CD4-positive, alpha-beta T cell treated with Interleukin-21 for 1 hour (primary cell): ENCODE measurements at regions not wholly inside any gene's neighbourhood (a gene's known extent, or its start where the extent isn't known, plus 50 kb on each side); places are given as distances from the start of the nearest gene placed in this dataset.

Experiments used
- DNase-seq: peaks from one replicate; pipeline ENCODE4 v3.0.0-alpha.2; 2020

- DNase-seq = no peak
Measured at GRCh38 chr3:110732420-110732819, 339.2 kb upstream of the NECTIN3 start.

- DNase-seq = no peak
Measured at GRCh38 chr3:110733045-110733444, 338.6 kb upstream of the NECTIN3 start.

- no peak for DNase-seq
Measured at GRCh38 chr3:110734524-110734923, 337.1 kb upstream of the NECTIN3 start.

GRCh38 chr3:110736332-110736731 is 335.3 kb upstream of the NECTIN3 start:
- DNase-seq = no peak

DNA sequence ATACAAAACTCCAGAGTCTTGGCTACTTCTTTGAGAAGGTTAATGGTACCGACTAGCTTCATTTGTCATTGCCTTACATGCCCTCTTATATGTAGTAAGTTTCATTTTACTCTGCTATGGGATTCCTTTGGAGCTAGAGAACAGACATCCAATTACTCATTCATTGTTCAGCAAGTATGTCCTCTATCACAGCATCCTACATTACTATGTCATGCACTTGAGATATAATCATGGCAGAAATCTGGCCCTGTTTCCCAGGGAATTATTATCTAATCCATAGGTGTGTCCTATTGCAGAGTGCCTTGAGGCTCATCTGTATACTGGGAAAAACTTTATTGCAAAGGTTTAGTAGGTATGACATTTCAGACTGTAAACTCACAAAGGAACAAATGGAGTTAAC is 333.1 kb upstream of the NECTIN3 start:
- no peak for DNase-seq

DNA sequence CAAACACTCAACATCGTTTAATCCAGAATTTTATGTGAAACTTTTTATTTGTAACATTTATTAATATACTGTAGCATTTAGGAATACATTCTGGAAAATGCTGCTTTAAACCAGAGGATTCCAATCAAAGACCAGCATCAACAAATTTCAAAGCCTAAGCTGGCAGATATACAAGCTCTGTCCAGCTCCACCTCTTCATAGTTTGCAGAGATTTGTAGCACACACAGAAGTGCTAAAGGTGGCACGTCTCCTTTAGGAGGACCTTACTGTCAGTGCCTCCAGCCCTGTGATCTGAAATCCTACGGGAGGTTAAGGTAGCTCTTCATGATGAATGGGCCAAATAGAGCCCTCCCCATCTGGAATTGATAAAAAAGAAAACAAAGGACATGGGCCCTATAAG is 329.7 kb upstream of the NECTIN3 start:
- no peak for DNase-seq

- no peak for DNase-seq
Measured at GRCh38 chr3:110743202-110743601, 328.4 kb upstream of the NECTIN3 start.

DNA sequence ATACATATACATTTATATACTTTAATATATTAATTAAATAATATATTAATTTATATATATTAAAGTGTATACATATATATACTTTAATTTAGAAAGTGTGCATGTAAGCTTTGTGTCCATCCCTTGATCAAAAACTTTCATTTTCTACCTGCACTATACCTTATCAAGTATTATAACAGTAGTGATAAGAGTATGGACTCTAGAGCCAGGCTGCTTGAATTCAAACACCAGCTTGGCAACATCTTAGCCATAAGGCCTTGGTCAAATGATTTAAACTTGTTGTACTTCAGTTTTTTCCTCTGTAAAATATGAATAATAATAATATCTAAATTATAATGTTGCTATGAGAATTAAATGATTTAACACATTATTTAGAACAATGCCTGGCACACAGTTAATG is 327.6 kb upstream of the NECTIN3 start:
- DNase-seq = no peak

GRCh38 chr3:110744723-110745122 is 326.9 kb upstream of the NECTIN3 start:
- no peak for DNase-seq

DNA sequence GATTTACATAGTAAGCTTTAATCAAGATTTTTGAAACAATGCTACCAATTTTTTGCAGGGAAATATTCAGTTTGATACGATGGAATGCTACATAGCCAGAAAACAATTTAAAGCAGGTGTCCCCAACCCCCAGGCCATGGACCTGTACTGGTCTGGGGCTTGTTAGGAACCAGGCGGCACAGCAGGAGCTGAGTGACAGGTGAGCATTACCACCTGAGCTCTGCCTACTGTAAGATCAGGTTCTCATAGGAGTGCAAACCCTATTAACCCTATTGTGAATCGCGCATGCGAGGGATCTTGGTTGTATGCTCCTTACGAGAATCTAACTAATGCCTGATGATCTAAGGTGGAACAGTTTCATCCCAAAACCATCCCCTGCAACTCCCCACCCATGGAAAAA is 322.6 kb upstream of the NECTIN3 start:
- DNase-seq = no peak

DNA sequence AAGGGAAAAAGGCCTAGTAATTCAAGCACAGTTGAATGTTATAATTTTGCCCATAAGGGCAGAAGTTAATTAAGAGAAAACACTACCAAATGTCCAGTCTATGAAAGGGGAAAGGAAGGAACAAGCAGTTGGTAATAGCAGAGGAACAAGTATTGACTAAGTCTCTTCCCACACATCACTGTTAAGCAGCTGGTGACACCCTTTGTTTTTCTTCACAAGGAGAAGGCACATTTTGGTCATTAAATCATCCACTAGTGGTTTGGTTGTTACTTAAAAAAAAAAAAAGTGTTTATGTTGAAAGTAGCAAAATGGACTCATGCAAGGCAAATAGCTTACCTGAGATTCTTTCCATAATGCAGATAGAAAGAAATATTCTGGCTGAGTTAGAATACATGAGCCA is 321.4 kb upstream of the NECTIN3 start:
- no peak for DNase-seq

DNA sequence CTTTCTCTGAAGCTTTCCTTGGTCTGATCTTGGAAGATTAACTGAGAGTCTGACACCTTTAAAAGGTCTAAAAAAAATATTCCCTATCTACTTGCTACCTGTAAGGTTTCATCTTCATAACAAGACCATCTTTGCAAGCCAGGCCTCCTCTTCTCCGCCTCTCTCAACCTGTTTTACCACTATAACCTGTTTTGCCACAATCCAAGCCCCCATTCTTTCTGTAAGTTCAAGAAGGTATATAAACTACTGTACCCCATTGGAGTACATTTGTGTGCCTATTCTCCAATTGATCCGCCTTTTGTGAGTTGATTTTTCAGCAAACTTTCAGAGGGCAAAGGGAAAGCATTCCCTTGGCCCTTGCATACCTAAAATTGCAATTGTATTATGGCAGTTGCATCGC is 319.3 kb upstream of the NECTIN3 start:
- DNase-seq = no peak

DNA sequence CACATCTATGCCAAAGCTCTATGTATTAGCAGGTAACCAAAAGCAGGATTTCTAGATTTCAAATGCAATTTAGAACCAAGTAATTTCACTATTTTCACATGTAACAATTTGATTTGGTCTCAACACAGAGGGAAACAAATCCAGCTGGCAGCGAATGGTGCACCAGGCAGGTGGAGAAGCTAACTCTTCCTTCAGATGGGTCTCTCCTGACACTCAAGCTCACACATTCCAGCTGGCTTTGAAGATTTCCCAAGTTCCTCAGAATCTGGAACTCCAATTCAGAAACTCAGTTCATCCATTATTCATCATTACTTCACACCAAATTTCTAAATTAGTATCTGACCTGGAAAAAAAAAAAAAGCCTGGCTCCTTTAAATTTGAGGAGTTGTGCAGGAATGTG is 318.1 kb upstream of the NECTIN3 start:
- no peak for DNase-seq

DNA sequence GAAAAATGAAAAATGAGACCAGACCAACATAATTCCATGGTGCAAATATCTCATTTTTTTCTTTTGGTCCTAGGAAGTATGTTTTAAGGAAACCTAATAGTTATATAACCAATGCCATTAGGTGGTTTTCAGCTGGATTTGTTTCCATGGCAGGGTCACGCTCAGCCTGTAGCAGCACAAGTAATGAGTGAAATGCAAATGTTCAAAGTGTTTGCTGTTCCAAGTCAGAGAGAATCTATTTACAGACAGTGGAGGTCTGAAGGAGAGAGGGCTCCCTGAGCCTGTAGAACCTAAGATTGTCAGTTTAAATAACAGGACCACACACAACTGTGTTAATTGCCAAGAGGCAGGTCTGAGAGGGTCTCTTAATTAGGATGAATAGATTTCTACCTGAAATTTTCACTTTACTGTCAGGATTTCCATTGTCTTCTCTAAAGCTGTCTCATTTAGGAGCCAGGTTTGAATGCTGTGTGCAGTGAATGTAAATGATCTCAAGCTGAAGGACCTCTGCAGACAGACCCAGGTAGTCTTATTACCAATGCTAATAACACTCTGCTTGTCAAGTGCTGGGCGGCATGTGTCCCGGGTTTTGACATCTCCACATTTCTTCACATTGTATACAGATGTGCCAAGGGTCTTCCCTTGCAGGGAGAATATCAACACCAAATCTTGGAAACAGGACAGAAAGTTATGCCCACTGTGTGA is 317.3 kb upstream of the NECTIN3 start:
- no peak for DNase-seq

DNA sequence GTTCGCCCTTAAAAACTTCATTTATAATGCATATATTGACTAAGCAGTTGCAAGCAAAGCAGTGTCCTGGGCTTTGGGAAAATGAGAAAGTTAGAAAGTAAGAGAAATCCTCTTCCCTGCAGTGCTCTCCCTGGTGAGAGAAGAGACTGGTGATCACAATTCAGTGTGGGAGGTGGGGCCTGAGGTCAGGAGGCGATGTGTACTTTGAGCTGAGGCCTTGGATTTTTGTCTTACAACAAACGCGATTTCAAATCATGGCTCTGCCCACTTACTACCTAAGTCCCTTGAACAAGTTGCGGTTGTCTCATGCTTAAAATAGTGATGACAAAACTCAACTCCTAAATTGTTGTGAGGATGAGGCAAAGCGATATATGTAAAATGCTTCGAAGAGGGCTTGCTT is 316.3 kb upstream of the NECTIN3 start:
- DNase-seq = no peak

- DNase-seq = no peak
Measured at GRCh38 chr3:110756705-110757104, 314.9 kb upstream of the NECTIN3 start.

DNA sequence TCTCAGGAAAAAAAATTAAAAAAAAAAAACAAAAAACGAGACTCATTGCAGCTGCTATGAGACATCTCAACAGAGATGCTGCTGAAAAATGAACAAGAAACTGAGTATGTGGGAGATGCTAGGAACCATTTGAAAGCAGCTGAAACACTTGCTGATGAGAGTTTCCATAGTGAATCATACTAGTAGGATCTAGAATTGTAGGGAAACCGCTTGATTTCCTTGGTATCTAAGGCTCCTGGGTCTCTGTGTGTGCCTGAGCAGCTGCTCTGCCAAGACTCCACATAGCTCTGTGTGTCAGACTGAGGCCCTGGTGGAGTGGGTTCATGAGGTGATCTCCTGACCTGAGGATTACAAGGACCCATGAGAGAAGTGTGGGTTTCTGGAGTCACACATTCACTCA is 313.4 kb upstream of the NECTIN3 start:
- no peak for DNase-seq

DNA sequence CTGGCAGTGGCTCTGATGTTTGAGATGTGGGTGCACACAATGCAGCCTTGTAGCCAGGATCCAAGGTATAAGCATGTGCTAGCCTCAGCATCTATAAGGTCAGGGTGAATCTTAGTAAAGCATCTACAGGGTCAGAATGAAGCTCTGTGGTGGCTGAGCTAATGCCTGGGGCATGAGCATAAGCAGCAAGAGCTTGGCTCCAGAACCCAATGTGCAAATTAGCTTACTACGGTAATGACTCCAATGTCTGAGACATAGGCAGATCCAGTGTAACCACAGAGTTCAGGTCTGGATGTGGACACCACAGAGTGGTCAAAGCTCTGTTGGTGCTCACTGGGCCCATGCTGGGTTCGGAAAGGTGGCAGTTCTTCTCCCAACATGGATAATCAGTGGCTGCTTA is 304.5 kb upstream of the NECTIN3 start:
- DNase-seq = no peak

DNA sequence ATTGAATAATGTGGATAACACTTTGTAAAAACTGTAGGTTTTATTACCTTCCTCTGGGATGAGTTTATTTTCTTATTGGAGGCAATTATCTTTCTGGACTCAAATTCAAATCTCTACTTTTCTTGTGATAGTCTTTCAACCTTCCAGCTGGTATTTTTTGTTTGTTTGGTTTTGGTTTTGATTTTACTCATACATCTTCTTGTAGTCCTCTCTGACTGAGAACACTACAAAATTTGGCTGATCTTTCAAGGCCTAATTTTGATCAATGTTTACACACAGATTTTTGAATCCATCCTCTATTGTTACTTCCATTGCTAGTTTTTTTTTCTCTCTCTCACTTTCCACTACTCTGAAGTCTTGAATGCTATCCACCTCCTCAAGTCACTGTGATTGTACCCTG is 303.8 kb upstream of the NECTIN3 start:
- DNase-seq = no peak

DNA sequence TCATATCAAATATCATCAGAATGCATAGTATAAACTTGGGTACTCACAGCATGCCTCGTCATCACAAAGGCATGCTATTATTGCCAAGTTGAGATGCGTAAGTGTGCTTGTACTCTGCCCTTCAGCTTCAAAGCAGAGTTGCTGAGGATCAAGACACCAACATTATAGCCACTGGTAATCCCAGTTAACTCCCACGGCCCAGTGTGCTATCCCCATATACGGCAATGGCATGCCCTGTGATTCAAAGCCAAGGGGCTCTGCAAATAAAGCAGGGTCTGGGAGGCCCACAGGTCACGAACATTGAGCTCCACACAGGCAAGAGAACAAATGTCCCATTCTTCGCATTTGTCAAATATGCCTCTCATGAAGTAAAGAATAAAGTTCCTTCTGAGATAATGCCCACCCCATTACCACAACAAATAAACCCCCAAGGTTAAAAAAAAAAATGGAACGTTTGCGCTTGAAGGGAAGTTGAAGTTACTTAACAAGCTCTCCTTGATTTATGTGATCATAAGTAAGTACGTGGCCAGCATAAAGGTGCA is 298.1 kb upstream of the NECTIN3 start:
- no peak for DNase-seq

DNA sequence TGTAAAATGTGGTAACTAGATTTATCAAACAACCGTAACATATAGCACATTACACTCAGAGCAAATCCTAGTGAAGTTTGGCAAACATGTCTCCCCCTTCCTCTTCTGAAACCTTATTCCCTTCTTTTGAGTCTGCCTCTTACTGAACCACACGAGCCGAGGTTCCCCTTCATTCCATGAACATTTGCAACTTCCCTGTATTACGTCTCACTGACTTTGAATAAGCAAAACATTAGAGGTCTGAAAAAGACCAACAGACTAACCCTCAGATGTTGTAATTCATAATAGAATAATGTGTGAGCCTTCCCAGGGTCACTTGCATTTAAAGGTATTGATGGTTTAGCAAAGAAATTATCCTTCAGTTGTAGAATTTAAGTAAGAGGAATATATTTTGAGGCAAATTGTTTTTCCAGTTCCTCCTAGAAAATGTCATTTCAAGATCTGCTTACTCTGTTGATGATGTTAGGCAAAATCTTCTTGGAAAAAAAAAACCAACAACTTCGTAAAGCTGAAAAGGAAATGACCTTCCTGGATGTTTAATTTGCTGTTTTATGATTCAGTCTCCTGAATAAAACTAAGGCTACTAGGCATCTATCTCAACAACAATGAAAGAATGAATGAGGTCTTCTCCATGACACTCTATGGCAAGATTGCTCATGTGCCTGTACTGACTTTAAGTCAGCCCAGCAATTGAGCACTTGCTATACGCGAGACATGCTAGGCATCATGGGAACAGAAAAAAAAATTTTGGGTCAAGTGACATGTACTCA is 296.9 kb upstream of the NECTIN3 start:
- DNase-seq = no peak

- DNase-seq = no peak
Measured at GRCh38 chr3:110779581-110779980, 292.0 kb upstream of the NECTIN3 start.

- DNase-seq = no peak
Measured at GRCh38 chr3:110783541-110783940, 288.1 kb upstream of the NECTIN3 start.

GRCh38 chr3:110788794-110789193 is 282.8 kb upstream of the NECTIN3 start:
- no peak for DNase-seq

- no peak for DNase-seq
Measured at GRCh38 chr3:110789315-110789714, 282.3 kb upstream of the NECTIN3 start.
